Hepatocyte (in vitro differentiated cells): ENCODE measurements at regions not wholly inside any gene's neighbourhood (a gene's known extent, or its start where the extent isn't known, plus 50 kb on each side); places are given as distances from the start of the nearest gene placed in this dataset.

Source experiments
- DNase-seq: peaks from one replicate; pipeline ENCODE4 v3.0.0-alpha.2; 2016; ENCODE audit warnings: low spot score
- H2AFZ ChIP-seq: fragments of 200-600 bp; sonication (generic); 2 replicates; pipeline ENCODE4 v1.6.0; 2016; ENCODE audit warnings: antibody characterized with exemption, mild to moderate bottlenecking
- H3K27ac ChIP-seq: fragments of 200-600 bp; sonication (generic); 2 replicates; pipeline ENCODE4 v1.5.1; 2016; ENCODE audit warnings: mild to moderate bottlenecking
- H3K27me3 ChIP-seq: fragments of 200-600 bp; sonication (generic); 2 replicates; pipeline ENCODE4 v1.6.1; 2016
- H3K36me3 ChIP-seq: fragments of 200-600 bp; sonication (generic); replicated peaks from 2 replicates; pipeline ENCODE4 v1.5.1; 2016; ENCODE audit warnings: low read depth; ENCODE audit not compliant: insufficient read depth
- H3K4me1 ChIP-seq: fragments of 200-600 bp; sonication (generic); 2 replicates; pipeline ENCODE4 v1.5.1; 2016; ENCODE audit warnings: mild to moderate bottlenecking, moderate library complexity; ENCODE audit not compliant: insufficient read depth
- H3K4me2 ChIP-seq: fragments of 200-600 bp; sonication (generic); 2 replicates; pipeline ENCODE4 v1.6.0; 2016
- H3K4me3 ChIP-seq: fragments of 200-600 bp; sonication (generic); 2 replicates; pipeline ENCODE4 v1.5.1; 2016; ENCODE audit warnings: mild to moderate bottlenecking
- H3K79me2 ChIP-seq: fragments of 200-600 bp; sonication (generic); 2 replicates; pipeline ENCODE4 v1.6.0; 2017; ENCODE audit warnings: mild to moderate bottlenecking
- H3K9me2 ChIP-seq: fragments of 200-600 bp; sonication (generic); replicated peaks from 2 replicates; pipeline ENCODE4 v1.6.0; 2017; ENCODE audit warnings: mild to moderate bottlenecking; ENCODE audit not compliant: insufficient read depth
- H3K9me3 ChIP-seq: fragments of 200-600 bp; sonication (generic); 2 replicates; pipeline ENCODE4 v1.5.1; 2016; ENCODE audit warnings: low read depth, mild to moderate bottlenecking
- H4K20me1 ChIP-seq: fragments of 200-600 bp; sonication (generic); 2 replicates; pipeline ENCODE4 v1.6.0; 2016; ENCODE audit warnings: mild to moderate bottlenecking; ENCODE audit not compliant: insufficient read depth, poor library complexity, severe bottlenecking
- CTCF ChIP-seq: fragments of 200-600 bp; sonication (generic); IDR thresholded peaks from 2 replicates; pipeline ENCODE4 v1.5.1; 2016; ENCODE audit warnings: antibody characterized with exemption, mild to moderate bottlenecking; ENCODE audit not compliant: poor library complexity
- EZH2 ChIP-seq: fragments of 200-600 bp; sonication (generic); IDR thresholded peaks from 2 replicates; pipeline ENCODE4 v1.6.1; 2016; ENCODE audit warnings: antibody characterized with exemption, mild to moderate bottlenecking, borderline replicate concordance
- EZH2phosphoT487 ChIP-seq: fragments of 200-600 bp; sonication (generic); IDR thresholded peaks from one replicate; pipeline ENCODE4 v1.6.1; 2018; ENCODE audit warnings: antibody characterized with exemption, mild to moderate bottlenecking, low read depth, moderate library complexity; ENCODE audit not compliant: unreplicated experiment, severe bottlenecking
- WGBS: methylation state at CpG from one replicate; pipeline ENCODE4 v1.1.6; 2016; ENCODE audit warnings: low lambda C conversion rate; ENCODE audit errors: missing lambda C conversion rate; 5-methylcytosine and 5-hydroxymethylcytosine counted together

GRCh38 chr5:2936413-2936812 lies 184.9 kb upstream of the IRX2 start:
- no peak overlapping the region for H3K27ac ChIP-seq
- DNase-seq, result no peak
- H3K27me3 ChIP-seq, result no peaks in the 10 kb centered on the region
- no peaks in the 10 kb centered on the region for H4K20me1 ChIP-seq
- no peak overlapping the region for H2AFZ ChIP-seq
- no peaks in the 10 kb centered on the region for H3K4me1 ChIP-seq
- no peaks in the 10 kb centered on the region for H3K9me2 ChIP-seq
- no peaks in the 10 kb centered on the region for H3K79me2 ChIP-seq
- H3K36me3 ChIP-seq, result no peaks in the 10 kb centered on the region
- WGBS, result 90% methylated on average over 4 of the region's 4 CpGs
- no peak overlapping the region for H3K4me3 ChIP-seq
- TF ChIP-seq EZH2 (no peak), EZH2phosphoT487 (no peak), CTCF (no peak)
- no peaks in the 10 kb centered on the region for H3K9me3 ChIP-seq
- H3K4me2 ChIP-seq, result no peak overlapping the region

- Histone ChIP-seq H3K36me3 (no peaks in the 10 kb centered on the region), H3K9me3 (no peaks in the 10 kb centered on the region), H3K27me3 (no peaks in the 10 kb centered on the region), H4K20me1 (no peaks in the 10 kb centered on the region), H3K4me3 (no peak overlapping the region), H3K4me1 (no peaks in the 10 kb centered on the region), H3K9me2 (no peaks in the 10 kb centered on the region), H2AFZ (no peak overlapping the region), H3K79me2 (no peaks in the 10 kb centered on the region), H3K27ac (no peak overlapping the region), H3K4me2 (no peak overlapping the region)
- 89% methylated on average over 10 of the region's 10 CpGs for WGBS
- TF ChIP-seq CTCF, result no peak
- no peak for TF ChIP-seq EZH2phosphoT487
- TF ChIP-seq EZH2, result no peak
- no peak for DNase-seq
Observed at GRCh38 chr5:2929779-2930178, 178.3 kb upstream of the IRX2 start.

GRCh38 chr5:2921651-2922050 lies 170.2 kb upstream of the IRX2 start:
- WGBS, result 98% methylated on average over 9 of the region's 9 CpGs
- DNase-seq, result no peak
- no peak for TF ChIP-seq EZH2phosphoT487
- TF ChIP-seq CTCF, result no peak
- no peak for TF ChIP-seq EZH2
- Histone ChIP-seq H3K9me2 (no peaks in the 10 kb centered on the region), H3K79me2 (no peaks in the 10 kb centered on the region), H4K20me1 (no peaks in the 10 kb centered on the region), H3K4me2 (no peak overlapping the region), H2AFZ (no peak overlapping the region), H3K9me3 (no peaks in the 10 kb centered on the region), H3K27me3 (no peaks in the 10 kb centered on the region), H3K36me3 (no peaks in the 10 kb centered on the region), H3K4me3 (no peak overlapping the region), H3K4me1 (no peaks in the 10 kb centered on the region), H3K27ac (no peak overlapping the region)

GRCh38 chr5:2921176-2921575 lies 169.7 kb upstream of the IRX2 start:
- no peaks in the 10 kb centered on the region for H3K36me3 ChIP-seq
- DNase-seq, result no peak
- no peaks in the 10 kb centered on the region for H3K27me3 ChIP-seq
- no peak overlapping the region for H2AFZ ChIP-seq
- TF ChIP-seq EZH2, result no peak
- TF ChIP-seq EZH2phosphoT487, result no peak
- TF ChIP-seq CTCF, result no peak
- H3K9me2 ChIP-seq, result no peaks in the 10 kb centered on the region
- H3K4me1 ChIP-seq, result no peaks in the 10 kb centered on the region
- H3K4me2 ChIP-seq, result no peak overlapping the region
- no peaks in the 10 kb centered on the region for H4K20me1 ChIP-seq
- no peaks in the 10 kb centered on the region for H3K9me3 ChIP-seq
- H3K4me3 ChIP-seq, result no peak overlapping the region
- WGBS, result 88% methylated on average over 5 of the region's 5 CpGs
- H3K27ac ChIP-seq, result no peak overlapping the region
- no peaks in the 10 kb centered on the region for H3K79me2 ChIP-seq
